ENCODE measurements at regions not wholly inside any gene's neighbourhood (a gene's known extent, or its start where the extent isn't known, plus 50 kb on each side); places are given as distances from the start of the nearest gene placed in this dataset.

DNA sequence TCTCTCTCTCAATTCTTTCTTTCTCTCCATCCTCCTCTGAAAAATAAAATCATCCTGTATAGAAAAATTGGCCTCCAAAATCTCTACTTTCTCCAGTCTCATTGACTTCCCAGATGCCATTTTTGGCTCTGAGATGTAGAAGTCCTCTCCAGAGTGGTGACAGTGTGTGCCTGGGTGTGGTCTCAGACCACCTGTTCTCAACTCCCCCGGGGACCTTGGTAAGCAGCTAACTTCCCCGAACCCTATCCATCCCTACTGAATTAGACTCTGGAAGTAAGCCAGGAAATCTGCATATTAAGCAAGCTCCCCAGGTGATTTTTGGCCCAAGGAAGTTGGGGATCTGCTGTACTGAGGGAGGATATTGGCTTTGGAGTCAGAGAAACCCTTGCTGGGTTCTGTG, 120.5 kb downstream of the WDR11 start:
- TF ChIP-seq SIN3A (IDR thresholded peaks at IDR 0.05; ENCODE audit: low read depth) (no peak), RAD21 (IDR thresholded peaks at IDR 0.05; ENCODE audit: low read depth) (no peak), ZNF274 (IDR thresholded peaks at IDR 0.05; ENCODE audit: low read depth, low read length) (no peak), SP1 (IDR thresholded peaks at IDR 0.05; ENCODE audit: low read depth) (no peak), EGR1 (IDR thresholded peaks at IDR 0.05; ENCODE audit: low read depth) (no peak), POLR2A (IDR thresholded peaks at IDR 0.05; ENCODE audit: borderline replicate concordance, extremely low read depth, insufficient read depth, insufficient read length) (no peak), YY1 (IDR thresholded peaks at IDR 0.05; ENCODE audit: extremely low read depth, insufficient replicate concordance, low read depth, low read length) (no peak)
- TF ChIP-seq, protein P1, sequence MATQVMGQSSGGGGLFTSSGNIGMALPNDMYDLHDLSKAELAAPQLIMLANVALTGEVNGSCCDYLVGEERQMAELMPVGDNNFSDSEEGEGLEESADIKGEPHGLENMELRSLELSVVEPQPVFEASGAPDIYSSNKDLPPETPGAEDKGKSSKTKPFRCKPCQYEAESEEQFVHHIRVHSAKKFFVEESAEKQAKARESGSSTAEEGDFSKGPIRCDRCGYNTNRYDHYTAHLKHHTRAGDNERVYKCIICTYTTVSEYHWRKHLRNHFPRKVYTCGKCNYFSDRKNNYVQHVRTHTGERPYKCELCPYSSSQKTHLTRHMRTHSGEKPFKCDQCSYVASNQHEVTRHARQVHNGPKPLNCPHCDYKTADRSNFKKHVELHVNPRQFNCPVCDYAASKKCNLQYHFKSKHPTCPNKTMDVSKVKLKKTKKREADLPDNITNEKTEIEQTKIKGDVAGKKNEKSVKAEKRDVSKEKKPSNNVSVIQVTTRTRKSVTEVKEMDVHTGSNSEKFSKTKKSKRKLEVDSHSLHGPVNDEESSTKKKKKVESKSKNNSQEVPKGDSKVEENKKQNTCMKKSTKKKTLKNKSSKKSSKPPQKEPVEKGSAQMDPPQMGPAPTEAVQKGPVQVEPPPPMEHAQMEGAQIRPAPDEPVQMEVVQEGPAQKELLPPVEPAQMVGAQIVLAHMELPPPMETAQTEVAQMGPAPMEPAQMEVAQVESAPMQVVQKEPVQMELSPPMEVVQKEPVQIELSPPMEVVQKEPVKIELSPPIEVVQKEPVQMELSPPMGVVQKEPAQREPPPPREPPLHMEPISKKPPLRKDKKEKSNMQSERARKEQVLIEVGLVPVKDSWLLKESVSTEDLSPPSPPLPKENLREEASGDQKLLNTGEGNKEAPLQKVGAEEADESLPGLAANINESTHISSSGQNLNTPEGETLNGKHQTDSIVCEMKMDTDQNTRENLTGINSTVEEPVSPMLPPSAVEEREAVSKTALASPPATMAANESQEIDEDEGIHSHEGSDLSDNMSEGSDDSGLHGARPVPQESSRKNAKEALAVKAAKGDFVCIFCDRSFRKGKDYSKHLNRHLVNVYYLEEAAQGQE (IDR thresholded peaks at IDR 0.05; ENCODE audit: low read depth), result no peak
- TF ChIP-seq, protein P2, sequence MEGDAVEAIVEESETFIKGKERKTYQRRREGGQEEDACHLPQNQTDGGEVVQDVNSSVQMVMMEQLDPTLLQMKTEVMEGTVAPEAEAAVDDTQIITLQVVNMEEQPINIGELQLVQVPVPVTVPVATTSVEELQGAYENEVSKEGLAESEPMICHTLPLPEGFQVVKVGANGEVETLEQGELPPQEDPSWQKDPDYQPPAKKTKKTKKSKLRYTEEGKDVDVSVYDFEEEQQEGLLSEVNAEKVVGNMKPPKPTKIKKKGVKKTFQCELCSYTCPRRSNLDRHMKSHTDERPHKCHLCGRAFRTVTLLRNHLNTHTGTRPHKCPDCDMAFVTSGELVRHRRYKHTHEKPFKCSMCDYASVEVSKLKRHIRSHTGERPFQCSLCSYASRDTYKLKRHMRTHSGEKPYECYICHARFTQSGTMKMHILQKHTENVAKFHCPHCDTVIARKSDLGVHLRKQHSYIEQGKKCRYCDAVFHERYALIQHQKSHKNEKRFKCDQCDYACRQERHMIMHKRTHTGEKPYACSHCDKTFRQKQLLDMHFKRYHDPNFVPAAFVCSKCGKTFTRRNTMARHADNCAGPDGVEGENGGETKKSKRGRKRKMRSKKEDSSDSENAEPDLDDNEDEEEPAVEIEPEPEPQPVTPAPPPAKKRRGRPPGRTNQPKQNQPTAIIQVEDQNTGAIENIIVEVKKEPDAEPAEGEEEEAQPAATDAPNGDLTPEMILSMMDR (IDR thresholded peaks at IDR 0.05 in 2 of 3, conservative IDR thresholded peaks at IDR 0.05 in 1 of 3; ENCODE audit: borderline replicate concordance in 1 of 3, insufficient read depth in 1 of 3, low read depth in 2 of 3, low read length in 2 of 3), result no peak
- CTCF ChIA-PET, result interaction anchor here (1.2 kb wide), 1 partner anchor 23 kb away, joined by 3 read pairs; no protein-coding TSS in a partner anchor
- no peak for DNase-seq (ENCODE audit: low read depth, low spot score)
- no peaks in the 10 kb centered on the region for H3K9me2 ChIP-seq (ENCODE audit: insufficient read depth)
- no peak overlapping the region for H3K4me3 ChIP-seq (replicated peaks in 1 of 2; ENCODE audit: low read depth in 1 of 2, low read length in 2 of 2)
- no peak overlapping the region for H2AFZ ChIP-seq (ENCODE audit: low read depth, low read length, poor library complexity, severe bottlenecking)
- H3K79me2 ChIP-seq (ENCODE audit: insufficient read depth, low read length), result no peaks in the 10 kb centered on the region
- RAD21 ChIA-PET (ENCODE audit: low non-redundant PET in 1 of 2, low total read pairs in 2 of 2, uncharacterized antibody in 2 of 2, unreplicated experiment in 2 of 2), result no interaction called here
- no peak overlapping the region for H3K4me2 ChIP-seq (ENCODE audit: low read length)
- H3K36me3 ChIP-seq (ENCODE audit: control insufficient read depth in 1 of 2, insufficient read depth in 2 of 2, low read length in 2 of 2), result no peaks in the 10 kb centered on the region
- H3K27me3 ChIP-seq (ENCODE audit: insufficient read depth, low read length), result peaks cover 21% of the 10 kb centered on the region
- H4K20me1 ChIP-seq (ENCODE audit: insufficient read depth), result no peaks in the 10 kb centered on the region
- POLR2A ChIA-PET, result no interaction called here
- no peaks in the 10 kb centered on the region for H3K4me1 ChIP-seq (ENCODE audit: control insufficient read depth in 1 of 2, insufficient read depth in 2 of 2, low read length in 2 of 2)
- no peak overlapping the region for H3K27ac ChIP-seq (ENCODE audit: low read depth, low read length)
- intact Hi-C loops (cut with micrococcal nuclease), result no loop called here
- no peak for ATAC-seq
- H3K9me3 ChIP-seq (ENCODE audit: control insufficient read depth in 1 of 2, insufficient read depth in 1 of 2, low read depth in 1 of 2, low read length in 2 of 2), result no peaks in the 10 kb centered on the region
- no TSS peak for BruUV-seq (replicated peaks)
- H3K9ac ChIP-seq (ENCODE audit: low read length), result no peak overlapping the region
